ENCODE measurements at regions not wholly inside any gene's neighbourhood (a gene's known extent, or its start where the extent isn't known, plus 50 kb on each side); places are given as distances from the start of the nearest gene placed in this dataset.

DNA sequence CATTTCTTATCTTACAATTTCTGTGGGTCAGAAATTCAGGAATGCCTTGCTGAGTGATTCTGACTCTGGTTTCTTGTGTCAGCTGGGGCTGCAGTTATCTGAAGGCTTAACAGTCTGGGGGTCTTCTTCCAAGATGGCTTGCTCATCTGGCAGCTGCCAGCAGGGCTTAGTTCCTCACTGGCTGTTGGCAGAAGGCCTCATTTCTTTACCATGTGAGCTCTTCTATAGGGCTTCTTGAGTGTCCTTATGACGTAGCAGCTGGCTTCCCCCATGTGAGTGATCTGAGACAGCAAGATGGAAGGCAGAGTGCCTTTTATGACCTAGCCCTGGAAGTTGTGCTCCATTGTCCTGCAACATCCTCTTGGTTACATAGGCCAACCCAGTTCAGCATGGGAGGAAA, 82.0 kb upstream of the PDZRN3 start:
- TF ChIP-seq, protein P1, sequence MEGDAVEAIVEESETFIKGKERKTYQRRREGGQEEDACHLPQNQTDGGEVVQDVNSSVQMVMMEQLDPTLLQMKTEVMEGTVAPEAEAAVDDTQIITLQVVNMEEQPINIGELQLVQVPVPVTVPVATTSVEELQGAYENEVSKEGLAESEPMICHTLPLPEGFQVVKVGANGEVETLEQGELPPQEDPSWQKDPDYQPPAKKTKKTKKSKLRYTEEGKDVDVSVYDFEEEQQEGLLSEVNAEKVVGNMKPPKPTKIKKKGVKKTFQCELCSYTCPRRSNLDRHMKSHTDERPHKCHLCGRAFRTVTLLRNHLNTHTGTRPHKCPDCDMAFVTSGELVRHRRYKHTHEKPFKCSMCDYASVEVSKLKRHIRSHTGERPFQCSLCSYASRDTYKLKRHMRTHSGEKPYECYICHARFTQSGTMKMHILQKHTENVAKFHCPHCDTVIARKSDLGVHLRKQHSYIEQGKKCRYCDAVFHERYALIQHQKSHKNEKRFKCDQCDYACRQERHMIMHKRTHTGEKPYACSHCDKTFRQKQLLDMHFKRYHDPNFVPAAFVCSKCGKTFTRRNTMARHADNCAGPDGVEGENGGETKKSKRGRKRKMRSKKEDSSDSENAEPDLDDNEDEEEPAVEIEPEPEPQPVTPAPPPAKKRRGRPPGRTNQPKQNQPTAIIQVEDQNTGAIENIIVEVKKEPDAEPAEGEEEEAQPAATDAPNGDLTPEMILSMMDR (IDR thresholded peaks at IDR 0.05): no peak
- TF ChIP-seq POLR2A (IDR thresholded peaks at IDR 0.05; ENCODE audit: low read depth): no peak
